HAP-1 (cell line): ENCODE measurements at regions not wholly inside any gene's neighbourhood (a gene's known extent, or its start where the extent isn't known, plus 50 kb on each side); places are given as distances from the start of the nearest gene placed in this dataset.
"Not testable (repeated sequence)": the region's sequence is repeated elsewhere in the genome, so short reads cannot be mapped to it uniquely, and the experiment has no call there.

Experiments
- DNase-seq, 2 experiments: peaks; one replicate each; pipeline ENCODE4 v3.0.0-alpha.2; 2016 to 2020; ENCODE audit warnings: low spot score in 2 of 2
- H3K27me3 ChIP-seq: fragments of 250-450 bp; sonication (Bioruptor Pico); 2 replicates; pipeline ENCODE4 v1.5.1; 2020; ENCODE audit warnings: low read depth, mild to moderate bottlenecking, moderate library complexity
- H3K36me3 ChIP-seq: fragments of 250-450 bp; sonication (Bioruptor Pico); replicated peaks from 2 replicates; pipeline ENCODE4 v1.5.1; 2020; ENCODE audit warnings: mild to moderate bottlenecking
- H3K4me1 ChIP-seq: fragments of 250-450 bp; sonication (Bioruptor Pico); 2 replicates; pipeline ENCODE4 v1.5.1; 2020; ENCODE audit warnings: mild to moderate bottlenecking
- H3K4me3 ChIP-seq: fragments of 250-450 bp; sonication (Bioruptor Pico); 2 replicates; pipeline ENCODE4 v1.5.1; 2020; ENCODE audit warnings: mild to moderate bottlenecking, moderate library complexity
- H3K9me3 ChIP-seq: fragments of 250-450 bp; sonication (Bioruptor Pico); 2 replicates; pipeline ENCODE4 v1.5.1; 2020; ENCODE audit warnings: mild to moderate bottlenecking, moderate library complexity
- in situ Hi-C: fragments of 300-500 bp; cut with MboI; formaldehyde crosslinking; loops from 3 replicates; pipeline ENCODE4 v1.14.3; 2020; ENCODE audit warnings: low sequenced_read_pairs, inconsistent platforms, mixed read lengths

DNA sequence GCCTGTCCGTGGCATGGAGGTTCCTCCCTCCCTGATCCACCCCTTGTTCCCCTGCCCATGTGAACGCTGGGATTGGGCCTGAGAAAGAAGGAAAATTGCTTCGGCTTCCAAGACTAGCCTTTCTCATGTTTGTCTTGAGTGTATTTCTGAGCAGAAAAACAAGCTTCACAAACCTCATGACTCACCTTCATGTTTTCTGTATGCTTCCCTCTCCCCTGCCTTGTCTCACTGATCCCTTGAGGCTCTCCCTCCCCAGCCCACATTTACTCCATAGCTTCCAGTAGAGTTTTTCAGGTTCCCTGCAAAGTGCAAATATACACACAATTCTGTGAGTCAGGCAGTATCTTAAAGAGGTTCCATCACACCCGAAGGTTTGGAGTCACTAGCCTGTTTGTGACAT, 572.4 kb downstream of the UQCRFS1 start:
- H3K36me3 ChIP-seq: no peaks in the 10 kb centered on the region
- H3K4me1 ChIP-seq: no peaks in the 10 kb centered on the region
- no peak for DNase-seq
- H3K4me3 ChIP-seq: no peak overlapping the region
- H3K9me3 ChIP-seq: no peaks in the 10 kb centered on the region
- H3K27me3 ChIP-seq: no peaks in the 10 kb centered on the region
- in situ Hi-C loops: no loop called here

- no peak for DNase-seq
- in situ Hi-C loops: no loop called here
- H3K4me1 ChIP-seq: no peaks in the 10 kb centered on the region
- no peaks in the 10 kb centered on the region for H3K36me3 ChIP-seq
- H3K27me3 ChIP-seq: no peaks in the 10 kb centered on the region
- no peak overlapping the region for H3K4me3 ChIP-seq
- no peaks in the 10 kb centered on the region for H3K9me3 ChIP-seq
These were observed 574.5 kb downstream of the UQCRFS1 start for GRCh38 chr19:28638445-28638844.

GRCh38 chr19:28636706-28637105, 576.2 kb downstream of the UQCRFS1 start:
- no peaks in the 10 kb centered on the region for H3K4me1 ChIP-seq
- H3K27me3 ChIP-seq: no peaks in the 10 kb centered on the region
- no peaks in the 10 kb centered on the region for H3K9me3 ChIP-seq
- no peak overlapping the region for H3K4me3 ChIP-seq
- H3K36me3 ChIP-seq: no peaks in the 10 kb centered on the region
- in situ Hi-C loops: no loop called here
- no peak for DNase-seq

- Histone ChIP-seq H3K9me3 (no peaks in the 10 kb centered on the region), H3K36me3 (no peaks in the 10 kb centered on the region), H3K4me3 (no peak overlapping the region), H3K4me1 (no peaks in the 10 kb centered on the region), H3K27me3 (no peaks in the 10 kb centered on the region)
- in situ Hi-C loops: no loop called here
- DNase-seq: no peak
These were observed 576.8 kb downstream of the UQCRFS1 start for GRCh38 chr19:28636016-28636629.

DNA sequence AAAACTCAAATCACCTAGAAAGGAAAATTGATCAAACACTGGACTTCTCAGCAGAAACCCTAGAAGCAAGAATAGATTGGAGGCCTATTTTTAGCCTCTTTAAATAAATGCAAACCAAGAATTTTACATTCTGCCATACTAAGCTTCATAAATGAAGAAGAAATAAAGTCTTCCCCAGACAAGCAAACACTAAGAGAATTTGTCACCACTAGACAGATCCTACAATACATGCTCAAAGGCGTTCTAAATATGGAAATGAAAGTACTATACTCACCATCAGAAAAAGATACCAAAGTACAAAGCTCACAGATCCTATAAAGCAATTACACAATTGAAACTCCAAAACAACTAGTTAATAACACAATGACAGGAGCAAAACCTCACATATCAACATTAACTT, 578.1 kb downstream of the UQCRFS1 start:
- Histone ChIP-seq H3K27me3 (no peaks in the 10 kb centered on the region), H3K9me3 (no peaks in the 10 kb centered on the region), H3K4me1 (no peaks in the 10 kb centered on the region), H3K36me3 (no peaks in the 10 kb centered on the region), H3K4me3 (no peak overlapping the region)
- in situ Hi-C loops: no loop called here
- DNase-seq: no peak

GRCh38 chr19:28634019-28634328, 579.0 kb downstream of the UQCRFS1 start:
- in situ Hi-C loops: no loop called here
- DNase-seq: no peak
- H3K4me1 ChIP-seq: no peaks in the 10 kb centered on the region

DNA sequence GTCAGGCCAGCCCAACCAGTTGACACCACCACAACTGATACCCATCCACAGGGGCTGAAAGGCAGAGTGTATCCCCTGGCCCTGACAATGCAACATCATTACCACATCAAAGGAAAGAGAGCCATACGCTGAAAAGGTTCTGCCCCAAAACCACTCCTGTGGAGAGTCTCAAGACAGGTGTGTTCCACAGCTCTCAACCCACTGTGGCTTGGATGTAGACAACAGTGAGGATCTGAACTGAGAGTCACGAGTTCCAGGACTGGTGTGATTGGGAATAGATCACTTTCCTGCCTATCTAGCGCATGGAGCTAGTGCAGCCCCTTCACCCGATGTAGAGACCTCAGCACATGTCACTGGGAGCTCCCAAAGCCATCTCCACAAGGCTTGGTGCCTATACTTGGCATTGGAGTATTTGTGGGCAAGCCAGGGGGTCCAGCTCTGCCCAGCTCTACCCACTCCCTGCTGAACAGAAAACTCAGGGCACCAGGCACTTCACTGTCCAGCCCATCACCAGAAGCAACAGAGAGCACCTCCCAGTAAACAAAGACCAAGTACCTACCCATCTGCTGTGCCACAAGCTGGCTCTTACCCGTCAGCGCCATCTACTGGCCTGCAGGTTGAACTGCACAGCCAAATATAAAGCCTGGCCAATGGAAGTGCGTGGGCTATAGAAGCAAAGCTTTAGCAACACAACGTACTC, 579.5 kb downstream of the UQCRFS1 start:
- in situ Hi-C loops: no loop called here
- H3K4me1 ChIP-seq: no peaks in the 10 kb centered on the region
- H3K27me3 ChIP-seq: no peaks in the 10 kb centered on the region
- H3K36me3 ChIP-seq: no peaks in the 10 kb centered on the region
- H3K9me3 ChIP-seq: no peaks in the 10 kb centered on the region
- no peak for DNase-seq
- H3K4me3 ChIP-seq: no peak overlapping the region

More at GRCh38 chr19:28634019-28634328, 579.0 kb downstream of the UQCRFS1 start:
- Histone ChIP-seq H3K9me3 (no peaks in the 10 kb centered on the region), H3K27me3 (no peaks in the 10 kb centered on the region), H3K4me3 (no peak overlapping the region), H3K36me3 (no peaks in the 10 kb centered on the region)

DNA sequence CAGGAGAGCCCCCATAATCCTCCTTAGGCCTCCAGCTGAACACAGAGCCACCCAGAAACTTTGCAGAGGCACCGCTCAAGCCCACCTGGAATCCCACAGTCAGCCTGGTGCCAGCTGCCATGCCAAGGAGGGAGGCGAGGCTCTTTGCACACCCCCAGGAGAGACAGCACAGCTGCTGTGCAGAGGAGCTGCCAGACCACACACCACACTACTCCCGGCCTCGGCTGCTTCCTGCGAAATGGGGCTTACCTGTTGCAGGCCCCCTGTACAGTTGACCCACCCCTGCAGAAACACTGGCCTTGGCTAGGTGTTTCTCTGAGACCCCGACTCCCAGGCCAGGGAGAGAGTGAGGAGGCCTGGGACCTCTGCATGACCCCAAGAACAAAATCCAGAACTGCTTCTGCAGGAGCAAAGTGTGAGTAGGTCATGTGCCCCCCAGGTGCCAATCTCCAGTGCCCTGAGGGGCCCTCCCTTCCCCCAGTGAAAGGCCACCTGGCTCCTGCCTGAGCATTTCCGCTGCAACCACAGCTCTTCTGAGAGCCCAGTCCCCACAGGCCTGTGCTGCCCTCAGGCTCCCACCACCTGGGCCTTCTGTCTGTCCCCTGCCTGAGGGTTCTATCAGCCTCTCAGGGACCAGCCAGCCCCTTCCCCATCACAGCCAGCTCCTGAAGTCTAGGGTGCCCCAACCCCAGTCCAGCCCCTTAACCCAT, 580.4 kb downstream of the UQCRFS1 start:
- Histone ChIP-seq H3K27me3 (no peaks in the 10 kb centered on the region), H3K36me3 (no peaks in the 10 kb centered on the region), H3K4me3 (no peak overlapping the region), H3K4me1 (no peaks in the 10 kb centered on the region), H3K9me3 (no peaks in the 10 kb centered on the region)
- in situ Hi-C loops: no loop called here
- DNase-seq: no peak

GRCh38 chr19:28631961-28632360, 581.0 kb downstream of the UQCRFS1 start:
- H3K4me3 ChIP-seq: no peak overlapping the region
- H3K4me1 ChIP-seq: no peaks in the 10 kb centered on the region
- in situ Hi-C loops: no loop called here
- no peak for DNase-seq
- no peaks in the 10 kb centered on the region for H3K27me3 ChIP-seq
- H3K9me3 ChIP-seq: no peaks in the 10 kb centered on the region
- no peaks in the 10 kb centered on the region for H3K36me3 ChIP-seq

GRCh38 chr19:28627669-28628068, 585.3 kb downstream of the UQCRFS1 start:
- no peaks in the 10 kb centered on the region for H3K36me3 ChIP-seq
- H3K9me3 ChIP-seq: no peaks in the 10 kb centered on the region
- no peak overlapping the region for H3K4me3 ChIP-seq
- H3K4me1 ChIP-seq: no peaks in the 10 kb centered on the region
- DNase-seq: no peak
- H3K27me3 ChIP-seq: no peaks in the 10 kb centered on the region
- in situ Hi-C loops: no loop called here

DNA sequence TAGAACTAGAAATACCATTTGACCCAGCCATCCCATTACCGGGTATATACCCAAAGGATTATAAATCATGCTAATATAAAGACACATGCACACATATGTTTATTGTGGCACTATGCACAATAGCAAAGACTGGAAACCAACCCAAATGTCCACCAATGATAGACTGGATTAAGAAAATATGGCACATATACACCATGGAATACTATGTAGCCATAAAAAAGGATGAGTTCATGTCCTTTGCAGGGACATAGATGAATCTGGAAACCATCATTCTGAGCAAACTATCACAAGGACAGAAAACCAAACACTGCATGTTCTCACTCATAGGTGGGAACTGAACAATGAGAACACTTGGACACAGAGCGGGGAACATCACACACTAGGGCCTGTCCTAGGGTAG, 586.5 kb downstream of the UQCRFS1 start:
- H3K4me3 ChIP-seq, DNase-seq, H3K4me1 ChIP-seq, H3K27me3 ChIP-seq, H3K36me3 ChIP-seq, in situ Hi-C loops, H3K9me3 ChIP-seq: not testable (repeated sequence)

- Histone ChIP-seq H3K36me3 (no peaks in the 10 kb centered on the region), H3K9me3 (no peaks in the 10 kb centered on the region; the same call in 1 of the 2 replicates), H3K4me3 (no peak overlapping the region), H3K4me1 (no peaks in the 10 kb centered on the region), H3K27me3 (no peaks in the 10 kb centered on the region)
- DNase-seq: no peak
- in situ Hi-C loops: no loop called here
These were observed 593.0 kb downstream of the UQCRFS1 start for GRCh38 chr19:28619816-28620429.

DNA sequence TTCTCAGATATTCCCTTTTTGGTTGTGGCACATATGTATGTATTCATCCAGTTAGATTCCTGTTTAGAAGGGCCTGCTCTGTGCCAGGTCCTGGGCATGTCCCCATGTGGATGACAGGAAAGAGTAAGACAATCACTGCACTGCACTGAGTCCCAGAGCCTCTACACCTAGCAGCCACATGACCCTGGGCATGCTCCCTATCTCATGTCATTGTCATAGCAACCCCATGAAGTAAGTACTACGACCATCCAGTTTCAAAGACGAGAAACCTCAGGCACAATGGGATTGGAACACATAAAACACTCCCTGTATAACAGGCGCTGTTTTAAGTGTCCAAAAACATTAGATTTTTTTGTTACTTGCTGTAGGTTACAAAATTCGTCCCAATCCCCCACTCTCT, 594.4 kb downstream of the UQCRFS1 start:
- no peak overlapping the region for H3K4me3 ChIP-seq
- no peaks in the 10 kb centered on the region; the same call in 1 of the 2 replicates for H3K9me3 ChIP-seq
- no peaks in the 10 kb centered on the region for H3K4me1 ChIP-seq
- DNase-seq: no peak
- H3K27me3 ChIP-seq: no peaks in the 10 kb centered on the region
- H3K36me3 ChIP-seq: no peaks in the 10 kb centered on the region
- in situ Hi-C loops: no loop called here

GRCh38 chr19:28615966-28616365, 597.0 kb downstream of the UQCRFS1 start:
- H3K4me1 ChIP-seq: no peaks in the 10 kb centered on the region
- no peaks in the 10 kb centered on the region for H3K36me3 ChIP-seq
- in situ Hi-C loops: no loop called here
- H3K4me3 ChIP-seq: no peak overlapping the region
- H3K9me3 ChIP-seq: no peaks in the 10 kb centered on the region; the same call in 1 of the 2 replicates
- no peak for DNase-seq
- no peaks in the 10 kb centered on the region for H3K27me3 ChIP-seq
